Pons (tissue), 1 donor: ENCODE measurements at regions not wholly inside any gene's neighbourhood (a gene's known extent, or its start where the extent isn't known, plus 50 kb on each side); places are given as distances from the start of the nearest gene placed in this dataset.
"Not testable (repeated sequence)": the region's sequence is repeated elsewhere in the genome, so short reads cannot be mapped to it uniquely, and the experiment has no call there.

Experiments
- DNase-seq: peaks from one replicate; pipeline ENCODE4 v3.0.0-alpha.2; 2016; ENCODE audit warnings: low spot score

- DNase-seq, result no peak
These were observed 238.6 kb downstream of the TRIML1 start for GRCh38 chr4:188377816-188378215.

- no peak for DNase-seq
These were observed 243.9 kb downstream of the TRIML1 start for GRCh38 chr4:188383180-188383579.

- no peak for DNase-seq
These were observed 248.0 kb downstream of the TRIML1 start for GRCh38 chr4:188387179-188387791.

- DNase-seq, result not testable (repeated sequence)
These were observed 252.1 kb downstream of the TRIML1 start for GRCh38 chr4:188391349-188391748.

- DNase-seq, result no peak
These were observed 256.8 kb downstream of the TRIML1 start for GRCh38 chr4:188396037-188396436.

- no peak for DNase-seq
These were observed 260.6 kb downstream of the TRIML1 start for GRCh38 chr4:188399834-188400233.

GRCh38 chr4:188400451-188400850 lies 261.2 kb downstream of the TRIML1 start:
- DNase-seq, result peak; percentile 90

GRCh38 chr4:188403272-188403671 lies 264.0 kb downstream of the TRIML1 start:
- DNase-seq, result no peak

GRCh38 chr4:188405071-188405835 lies 266.0 kb downstream of the TRIML1 start:
- DNase-seq, result not testable (repeated sequence)

- DNase-seq, result no peak
These were observed 269.2 kb downstream of the TRIML1 start for GRCh38 chr4:188408244-188409030.

- DNase-seq, result no peak
These were observed 270.6 kb downstream of the TRIML1 start for GRCh38 chr4:188409851-188410250.

- no peak for DNase-seq
These were observed 272.6 kb downstream of the TRIML1 start for GRCh38 chr4:188411805-188412204.

GRCh38 chr4:188412499-188412898 lies 273.3 kb downstream of the TRIML1 start:
- no peak for DNase-seq

GRCh38 chr4:188414441-188414840 lies 275.2 kb downstream of the TRIML1 start:
- no peak for DNase-seq

GRCh38 chr4:188417181-188417580 lies 277.9 kb downstream of the TRIML1 start:
- DNase-seq, result no peak

GRCh38 chr4:188423039-188423438 lies 283.8 kb downstream of the TRIML1 start:
- DNase-seq, result no peak

GRCh38 chr4:188428935-188429334 lies 289.7 kb downstream of the TRIML1 start:
- DNase-seq, result no peak

- no peak for DNase-seq
These were observed 290.7 kb downstream of the TRIML1 start for GRCh38 chr4:188429965-188430364.

- DNase-seq, result no peak
These were observed 291.1 kb downstream of the TRIML1 start for GRCh38 chr4:188430384-188430783.

- DNase-seq, result no peak
These were observed 293.1 kb downstream of the TRIML1 start for GRCh38 chr4:188432328-188432727.

GRCh38 chr4:188433741-188434315 lies 294.6 kb downstream of the TRIML1 start:
- no peak for DNase-seq

GRCh38 chr4:188434643-188435042 lies 295.4 kb downstream of the TRIML1 start:
- DNase-seq, result no peak

GRCh38 chr4:188435381-188435780 lies 296.1 kb downstream of the TRIML1 start:
- no peak for DNase-seq
